Neuronal stem cell (in vitro differentiated cells): ENCODE measurements at regions not wholly inside any gene's neighbourhood (a gene's known extent, or its start where the extent isn't known, plus 50 kb on each side); places are given as distances from the start of the nearest gene placed in this dataset.

Experiments used
- DNase-seq: peaks from one replicate; pipeline ENCODE4 v3.0.0-alpha.2; 2013; ENCODE audit warnings: low spot score
- H2AFZ ChIP-seq: one replicate; pipeline ENCODE4 v1.6.1; 2013; ENCODE audit warnings: mild to moderate bottlenecking, low read length, inconsistent platforms
- H2AK5ac ChIP-seq: 2 replicates; pipeline ENCODE4 v1.6.1; 2013; ENCODE audit warnings: low read depth, mild to moderate bottlenecking, inconsistent platforms, low read length, moderate library complexity, mixed read lengths
- H2BK120ac ChIP-seq: 2 replicates; pipeline ENCODE4 v1.6.1; 2013; ENCODE audit warnings: low read depth, mild to moderate bottlenecking, inconsistent platforms, low read length, moderate library complexity, mixed read lengths
- H2BK12ac ChIP-seq: one replicate; pipeline ENCODE4 v1.6.1; 2013; ENCODE audit warnings: low read length, inconsistent platforms
- H2BK15ac ChIP-seq: 2 replicates; pipeline ENCODE4 v1.6.1; 2013; ENCODE audit warnings: mild to moderate bottlenecking, low read length, inconsistent platforms, mixed read lengths
- H2BK5ac ChIP-seq: one replicate; pipeline ENCODE4 v1.6.1; 2013; ENCODE audit warnings: inconsistent platforms, mild to moderate bottlenecking, low read length, moderate library complexity
- H3K14ac ChIP-seq: one replicate; pipeline ENCODE4 v1.6.1; 2013; ENCODE audit warnings: low read length, inconsistent platforms
- H3K18ac ChIP-seq: 2 replicates; pipeline ENCODE4 v1.6.1; 2013; ENCODE audit warnings: low read length, inconsistent platforms
- H3K23ac ChIP-seq: 2 replicates; pipeline ENCODE4 v1.6.1; 2013; ENCODE audit warnings: low read depth, mild to moderate bottlenecking, mixed read lengths, low read length, inconsistent platforms; ENCODE audit not compliant: poor library complexity
- H3K27ac ChIP-seq: replicated peaks from 3 replicates; pipeline ENCODE4 v1.5.1; 2013; ENCODE audit warnings: low read length, inconsistent platforms
- H3K27me3 ChIP-seq, 3 experiments: 2 replicates each; pipeline ENCODE4 v1.6.1; 2013; ENCODE audit warnings: low read length in 3 of 3, mild to moderate bottlenecking in 2 of 3, inconsistent platforms in 1 of 3, low read depth in 1 of 3, mixed read lengths in 1 of 3, moderate library complexity in 1 of 3; ENCODE audit not compliant: control insufficient read depth in 3 of 3, insufficient read depth in 3 of 3
- H3K36me3 ChIP-seq, 2 donors: replicated peaks in 1 of 2; 2 replicates each; pipeline ENCODE4 v1.6.1; 2013; ENCODE audit warnings: low read length in 2 of 2; ENCODE audit not compliant: control insufficient read depth in 2 of 2, insufficient read depth in 2 of 2
- H3K4ac ChIP-seq: 2 replicates; pipeline ENCODE4 v1.6.1; 2013; ENCODE audit warnings: inconsistent platforms, mild to moderate bottlenecking, low read length, moderate library complexity
- H3K4me1 ChIP-seq, 2 donors: 1 replicate in 1 of 2; 2 replicates in 1 of 2; pipeline ENCODE4 v1.6.1; 2013; ENCODE audit warnings: low read length in 2 of 2, low read depth in 1 of 2; ENCODE audit not compliant: control insufficient read depth in 2 of 2, insufficient read depth in 1 of 2
- H3K4me2 ChIP-seq: one replicate; pipeline ENCODE4 v1.6.1; 2013; ENCODE audit warnings: mild to moderate bottlenecking, low read length, inconsistent platforms; ENCODE audit not compliant: insufficient read depth, poor library complexity, severe bottlenecking
- H3K4me3 ChIP-seq, 2 donors: 2 replicates each; pipeline ENCODE4 v1.5.1; 2013; ENCODE audit warnings: low read length in 2 of 2, mild to moderate bottlenecking in 2 of 2, inconsistent platforms in 1 of 2, moderate library complexity in 1 of 2
- H3K79me1 ChIP-seq: one replicate; pipeline ENCODE4 v1.6.1; 2013; ENCODE audit warnings: low read depth, mild to moderate bottlenecking, inconsistent platforms, low read length, moderate library complexity
- H3K9ac ChIP-seq: one replicate; pipeline ENCODE4 v1.6.1; 2013; ENCODE audit warnings: mild to moderate bottlenecking, low read depth, low read length, inconsistent platforms; ENCODE audit not compliant: poor library complexity
- H3K9me3 ChIP-seq, 2 donors: replicated peaks in 1 of 2; 2 replicates each; pipeline versions ENCODE3 to v1.6.1; 2013; ENCODE audit warnings: low read length in 2 of 2, mild to moderate bottlenecking in 2 of 2, inconsistent platforms in 1 of 2, low read depth in 1 of 2, mixed read lengths in 1 of 2, moderate library complexity in 1 of 2; ENCODE audit not compliant: control insufficient read depth in 2 of 2, insufficient read depth in 1 of 2
- H4K8ac ChIP-seq: one replicate; pipeline ENCODE4 v1.6.1; 2013; ENCODE audit warnings: low read depth, mild to moderate bottlenecking, inconsistent platforms, low read length, moderate library complexity
- H4K91ac ChIP-seq: one replicate; pipeline ENCODE4 v1.6.1; 2013; ENCODE audit warnings: low read length, low read depth, mild to moderate bottlenecking, inconsistent platforms; ENCODE audit not compliant: poor library complexity
- WGBS, 2 donors: extraction: QIAGEN DNeasy Blood & Tissue Kit; methylation state at CpG; one replicate each; pipeline ENCODE4 v1.1.7; 2013; ENCODE audit warnings: missing lambda C conversion rate in 2 of 2, mixed read lengths in 1 of 2; ENCODE audit not compliant: insufficient read length in 2 of 2, insufficient replicate concordance in 1 of 2; ENCODE audit errors: extremely low coverage in 2 of 2; 5-methylcytosine and 5-hydroxymethylcytosine counted together

- H3K9me3 ChIP-seq, result no peaks in the 10 kb centered on the region
- H3K4me1 ChIP-seq, result peaks cover 2 to 9% of the 10 kb centered on the region in 2 donors
- no peak overlapping the region for H2BK15ac ChIP-seq
- no peaks in the 10 kb centered on the region for H3K79me1 ChIP-seq
- H2AK5ac ChIP-seq, result no peak overlapping the region
- no peak overlapping the region for H2BK12ac ChIP-seq
- no peaks in the 10 kb centered on the region for H3K36me3 ChIP-seq
- H2BK5ac ChIP-seq, result no peak overlapping the region
- WGBS, 2 donors, result no CpG with 5 or more reads among the region's 3 CpGs
- no peaks in the 10 kb centered on the region for H3K27me3 ChIP-seq
- H3K9ac ChIP-seq, result no peak overlapping the region
- no peak overlapping the region for H2AFZ ChIP-seq
- no peak for DNase-seq
- H3K4me2 ChIP-seq, result no peak overlapping the region
- H2BK120ac ChIP-seq, result no peak overlapping the region
- no peak overlapping the region for H3K14ac ChIP-seq
- no peak overlapping the region for H3K27ac ChIP-seq
- H3K4ac ChIP-seq, result no peak overlapping the region
- no peak overlapping the region for H4K91ac ChIP-seq
- H3K23ac ChIP-seq, result no peak overlapping the region
- no peak overlapping the region for H4K8ac ChIP-seq
- no peak overlapping the region for H3K4me3 ChIP-seq
- no peak overlapping the region for H3K18ac ChIP-seq
These were observed 248.3 kb upstream of the COL3A1 start for GRCh38 chr2:188725746-188726360.

- H2BK15ac ChIP-seq, result no peak overlapping the region
- H4K91ac ChIP-seq, result no peak overlapping the region
- no peak overlapping the region for H3K27ac ChIP-seq
- no peak overlapping the region for H2BK12ac ChIP-seq
- H2BK5ac ChIP-seq, result no peak overlapping the region
- no peak for DNase-seq
- H3K9me3 ChIP-seq, result no peaks in the 10 kb centered on the region
- no peak overlapping the region for H2AK5ac ChIP-seq
- H2AFZ ChIP-seq, result peak overlapping the region; percentile 74
- no peak overlapping the region for H2BK120ac ChIP-seq
- H4K8ac ChIP-seq, result no peak overlapping the region
- no peak overlapping the region for H3K23ac ChIP-seq
- peaks cover 0 to 9% of the 10 kb centered on the region in 2 donors for H3K4me1 ChIP-seq
- H3K4me2 ChIP-seq, result no peak overlapping the region
- no peak overlapping the region for H3K14ac ChIP-seq
- no peak overlapping the region for H3K18ac ChIP-seq
- no peak overlapping the region for H3K4me3 ChIP-seq
- no CpG with 5 or more reads among the region's 3 CpGs for WGBS, 2 donors
- H3K79me1 ChIP-seq, result no peaks in the 10 kb centered on the region
- no peak overlapping the region for H3K9ac ChIP-seq
- no peaks in the 10 kb centered on the region for H3K27me3 ChIP-seq
- H3K36me3 ChIP-seq, result no peaks in the 10 kb centered on the region
- no peak overlapping the region for H3K4ac ChIP-seq
These were observed 247.4 kb upstream of the COL3A1 start for GRCh38 chr2:188726626-188727247.

GRCh38 chr2:188727846-188728245 lies 246.3 kb upstream of the COL3A1 start:
- peak overlapping the region; percentile 19 for H2AFZ ChIP-seq
- no peak overlapping the region for H2BK5ac ChIP-seq
- H3K27me3 ChIP-seq, result no peaks in the 10 kb centered on the region
- no peak overlapping the region for H2BK120ac ChIP-seq
- no peaks in the 10 kb centered on the region for H3K36me3 ChIP-seq
- H4K8ac ChIP-seq, result no peak overlapping the region
- H3K4me1 ChIP-seq, result peaks cover 0 to 9% of the 10 kb centered on the region in 2 donors
- no peaks in the 10 kb centered on the region for H3K79me1 ChIP-seq
- H3K9me3 ChIP-seq, result no peaks in the 10 kb centered on the region
- no peak overlapping the region for H3K23ac ChIP-seq
- H2BK15ac ChIP-seq, result no peak overlapping the region
- no peak overlapping the region for H3K4ac ChIP-seq
- H2BK12ac ChIP-seq, result no peak overlapping the region
- H3K18ac ChIP-seq, result no peak overlapping the region
- H3K4me3 ChIP-seq, result no peak overlapping the region
- no CpG with 5 or more reads among the region's 1 CpG for WGBS, 2 donors
- H4K91ac ChIP-seq, result no peak overlapping the region
- no peak overlapping the region for H3K14ac ChIP-seq
- no peak overlapping the region for H2AK5ac ChIP-seq
- H3K9ac ChIP-seq, result no peak overlapping the region
- no peak overlapping the region for H3K4me2 ChIP-seq
- H3K27ac ChIP-seq, result no peak overlapping the region
- no peak for DNase-seq

GRCh38 chr2:188734691-188735090 lies 239.5 kb upstream of the COL3A1 start:
- peaks cover 0 to 6% of the 10 kb centered on the region in 2 donors for H3K4me1 ChIP-seq
- H4K8ac ChIP-seq, result no peak overlapping the region
- WGBS, 2 donors, result no CpG with 5 or more reads among the region's 3 CpGs
- H4K91ac ChIP-seq, result no peak overlapping the region
- peak overlapping the region; percentile 91 for H2AFZ ChIP-seq
- no peak overlapping the region for H3K18ac ChIP-seq
- H3K9me3 ChIP-seq, result peaks cover 0 to 4% of the 10 kb centered on the region in 2 donors
- H2BK120ac ChIP-seq, result no peak overlapping the region
- no peak overlapping the region for H3K27ac ChIP-seq
- no peak overlapping the region for H3K4ac ChIP-seq
- H3K79me1 ChIP-seq, result no peaks in the 10 kb centered on the region
- no peak overlapping the region for H3K23ac ChIP-seq
- H3K27me3 ChIP-seq, result no peaks in the 10 kb centered on the region
- no peak overlapping the region for H2AK5ac ChIP-seq
- no peaks in the 10 kb centered on the region for H3K36me3 ChIP-seq
- no peak for DNase-seq
- no peak overlapping the region for H2BK12ac ChIP-seq
- H3K9ac ChIP-seq, result no peak overlapping the region
- no peak overlapping the region for H2BK15ac ChIP-seq
- no peak overlapping the region for H3K14ac ChIP-seq
- H3K4me3 ChIP-seq, result no peak overlapping the region
- no peak overlapping the region for H2BK5ac ChIP-seq
- H3K4me2 ChIP-seq, result no peak overlapping the region
